ENCODE measurements at regions not wholly inside any gene's neighbourhood (a gene's known extent, or its start where the extent isn't known, plus 50 kb on each side); places are given as distances from the start of the nearest gene placed in this dataset.

DNA sequence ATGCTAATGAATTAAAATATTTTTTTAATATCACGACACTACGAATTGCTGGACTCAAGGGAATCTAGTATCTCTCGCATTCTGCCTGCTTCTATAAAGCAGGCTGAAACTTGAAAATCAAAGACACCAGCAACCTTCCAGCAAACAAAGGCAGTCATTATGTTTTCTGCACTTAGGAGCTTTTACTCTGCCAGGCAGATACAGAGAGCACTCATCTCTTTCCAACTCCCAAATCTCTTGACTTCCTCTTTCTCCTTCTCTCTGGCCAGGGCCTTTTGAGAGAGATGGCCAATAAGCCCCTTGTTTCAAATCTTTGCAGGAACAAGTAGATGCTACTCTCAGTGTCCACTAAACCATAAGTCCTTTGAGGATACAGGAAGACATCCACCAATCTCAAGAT, 95.2 kb upstream of the KLF3 start:
- H3K36me3 Mint-ChIP-seq (ENCODE audit: insufficient read depth), result no peaks in the 10 kb centered on the region
- no peak overlapping the region for H3K4me3 Mint-ChIP-seq
- H3K27ac Mint-ChIP-seq (ENCODE audit: low read depth), result no peak overlapping the region
- no peaks in the 10 kb centered on the region for H3K4me1 Mint-ChIP-seq
- DNase-seq (ENCODE audit: low spot score in 2 of 2), result no peak
- H3K9me3 Mint-ChIP-seq, result no peaks in the 10 kb centered on the region
- no peaks in the 10 kb centered on the region for H3K27me3 Mint-ChIP-seq
- no peak for ATAC-seq (replicated peaks; ENCODE audit: extremely low read depth, poor library complexity, severe bottlenecking)

DNA sequence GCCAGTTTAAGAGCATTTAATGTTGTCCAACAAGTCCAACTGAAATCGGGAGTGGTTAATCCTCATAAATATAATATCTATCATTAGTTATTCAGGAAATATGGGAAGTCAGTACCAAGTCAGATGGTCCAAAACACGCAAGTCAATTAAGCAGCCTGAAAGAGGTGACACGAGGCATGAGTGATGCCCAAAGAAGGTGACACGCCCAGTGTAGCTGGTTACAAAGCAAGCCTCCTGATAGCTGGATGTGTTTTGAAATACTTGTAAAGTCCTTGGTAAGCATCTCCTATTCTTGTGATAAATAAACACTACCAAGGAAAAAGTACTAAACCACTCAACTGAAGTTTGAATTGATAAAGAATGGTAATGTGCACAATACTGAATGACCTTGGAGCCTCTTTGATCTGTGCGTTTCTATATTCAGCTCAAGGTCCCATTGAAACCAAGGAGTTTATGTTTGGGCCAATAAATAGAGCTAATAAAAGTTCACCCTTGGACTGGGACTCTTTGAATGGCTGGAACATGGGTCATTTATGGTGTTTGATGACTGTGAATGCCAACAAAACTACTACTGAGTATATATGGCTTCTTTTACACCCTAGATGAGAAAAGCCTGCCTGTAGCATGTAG, 93.2 kb upstream of the KLF3 start:
- DNase-seq (ENCODE audit: low spot score in 2 of 2), result no peak
- H3K36me3 Mint-ChIP-seq (ENCODE audit: insufficient read depth), result no peaks in the 10 kb centered on the region
- no peak overlapping the region for H3K4me3 Mint-ChIP-seq
- no peak for ATAC-seq (replicated peaks; ENCODE audit: extremely low read depth, poor library complexity, severe bottlenecking)
- H3K9me3 Mint-ChIP-seq, result no peaks in the 10 kb centered on the region
- no peaks in the 10 kb centered on the region for H3K27me3 Mint-ChIP-seq
- H3K27ac Mint-ChIP-seq (ENCODE audit: low read depth), result no peak overlapping the region
- H3K4me1 Mint-ChIP-seq, result no peaks in the 10 kb centered on the region

DNA sequence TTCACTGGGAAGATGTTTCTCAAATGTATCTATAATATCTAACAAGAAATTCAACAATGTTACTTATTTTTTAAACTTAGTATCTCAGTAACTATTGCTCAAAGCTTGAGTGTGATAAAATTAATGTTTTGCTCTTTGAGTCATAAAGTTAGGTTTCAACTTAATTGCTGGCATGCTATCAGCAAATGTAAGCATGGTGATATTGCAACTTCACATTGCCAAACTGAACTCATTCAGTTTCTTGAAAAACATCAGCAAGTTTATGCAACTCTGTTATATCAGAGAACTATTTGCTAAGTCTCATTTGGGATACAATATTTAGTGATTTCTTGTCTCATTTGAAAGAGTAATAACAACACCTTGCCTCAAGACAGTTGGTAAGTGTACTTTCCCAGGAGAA, 91.2 kb upstream of the KLF3 start:
- no peaks in the 10 kb centered on the region for H3K36me3 Mint-ChIP-seq (ENCODE audit: insufficient read depth)
- H3K4me3 Mint-ChIP-seq, result no peak overlapping the region
- no peaks in the 10 kb centered on the region for H3K9me3 Mint-ChIP-seq
- H3K4me1 Mint-ChIP-seq, result no peaks in the 10 kb centered on the region
- DNase-seq (ENCODE audit: low spot score in 2 of 2) (no peak), ATAC-seq (replicated peaks; ENCODE audit: extremely low read depth, poor library complexity, severe bottlenecking) (no peak)
- no peaks in the 10 kb centered on the region for H3K27me3 Mint-ChIP-seq
- no peak overlapping the region for H3K27ac Mint-ChIP-seq (ENCODE audit: low read depth)

- ATAC-seq (replicated peaks; ENCODE audit: extremely low read depth, poor library complexity, severe bottlenecking), result no peak
Observed at GRCh38 chr4:38574559-38575333, 89.3 kb upstream of the KLF3 start.

GRCh38 chr4:38576767-38577166, 87.2 kb upstream of the KLF3 start:
- DNase-seq (ENCODE audit: low spot score in 2 of 2) (no peak), ATAC-seq (replicated peaks; ENCODE audit: extremely low read depth, poor library complexity, severe bottlenecking) (no peak)
- H3K9me3 Mint-ChIP-seq, result no peaks in the 10 kb centered on the region
- H3K4me3 Mint-ChIP-seq, result no peak overlapping the region
- no peak overlapping the region for H3K27ac Mint-ChIP-seq (ENCODE audit: low read depth)
- no peaks in the 10 kb centered on the region for H3K36me3 Mint-ChIP-seq (ENCODE audit: insufficient read depth)
- no peaks in the 10 kb centered on the region for H3K27me3 Mint-ChIP-seq
- no peaks in the 10 kb centered on the region for H3K4me1 Mint-ChIP-seq

More at GRCh38 chr4:38574559-38575333, 89.3 kb upstream of the KLF3 start:
- Mint-ChIP-seq H3K9me3 (no peaks in the 10 kb centered on the region), H3K4me1 (no peaks in the 10 kb centered on the region), H3K27ac (ENCODE audit: low read depth) (no peak overlapping the region), H3K4me3 (no peak overlapping the region), H3K27me3 (no peaks in the 10 kb centered on the region), H3K36me3 (ENCODE audit: insufficient read depth) (no peaks in the 10 kb centered on the region)
- DNase-seq (ENCODE audit: low spot score in 2 of 2), result no peak

- DNase-seq (ENCODE audit: low spot score in 2 of 2) (no peak), ATAC-seq (replicated peaks; ENCODE audit: extremely low read depth, poor library complexity, severe bottlenecking) (no peak)
- Mint-ChIP-seq H3K9me3 (no peaks in the 10 kb centered on the region), H3K36me3 (ENCODE audit: insufficient read depth) (no peaks in the 10 kb centered on the region), H3K4me3 (no peak overlapping the region), H3K27me3 (no peaks in the 10 kb centered on the region), H3K27ac (ENCODE audit: low read depth) (no peak overlapping the region), H3K4me1 (no peaks in the 10 kb centered on the region)
Observed at GRCh38 chr4:38577462-38577861, 86.5 kb upstream of the KLF3 start.

- Mint-ChIP-seq H3K36me3 (ENCODE audit: insufficient read depth) (no peaks in the 10 kb centered on the region), H3K9me3 (no peaks in the 10 kb centered on the region), H3K27ac (ENCODE audit: low read depth) (no peak overlapping the region), H3K27me3 (no peaks in the 10 kb centered on the region), H3K4me3 (no peak overlapping the region), H3K4me1 (peaks cover 13% of the 10 kb centered on the region)
- ATAC-seq (replicated peaks; ENCODE audit: extremely low read depth, poor library complexity, severe bottlenecking), result no peak
- no peak for DNase-seq (ENCODE audit: low spot score in 2 of 2)
Observed at GRCh38 chr4:38581426-38582106, 82.4 kb upstream of the KLF3 start.

- H3K27ac Mint-ChIP-seq (ENCODE audit: low read depth), result no peak overlapping the region
- H3K27me3 Mint-ChIP-seq, result no peaks in the 10 kb centered on the region
- ATAC-seq (replicated peaks; ENCODE audit: extremely low read depth, poor library complexity, severe bottlenecking) (no peak), DNase-seq (ENCODE audit: low spot score in 2 of 2) (no peak)
- H3K36me3 Mint-ChIP-seq (ENCODE audit: insufficient read depth), result no peaks in the 10 kb centered on the region
- no peak overlapping the region for H3K4me3 Mint-ChIP-seq
- no peaks in the 10 kb centered on the region for H3K9me3 Mint-ChIP-seq
- H3K4me1 Mint-ChIP-seq, result peaks cover 16% of the 10 kb centered on the region
Observed at GRCh38 chr4:38582445-38582844, 81.6 kb upstream of the KLF3 start.

- DNase-seq (ENCODE audit: low spot score in 2 of 2) (no peak), ATAC-seq (replicated peaks; ENCODE audit: extremely low read depth, poor library complexity, severe bottlenecking) (peak; percentile 67)
- Mint-ChIP-seq H3K27me3 (no peaks in the 10 kb centered on the region), H3K36me3 (ENCODE audit: insufficient read depth) (no peaks in the 10 kb centered on the region), H3K9me3 (peaks cover 3% of the 10 kb centered on the region), H3K4me1 (peaks cover 16% of the 10 kb centered on the region), H3K4me3 (peak overlapping the region; percentile 5), H3K27ac (ENCODE audit: low read depth) (peak overlapping the region; percentile 2)
Observed at GRCh38 chr4:38582889-38583470, 81.0 kb upstream of the KLF3 start.

DNA sequence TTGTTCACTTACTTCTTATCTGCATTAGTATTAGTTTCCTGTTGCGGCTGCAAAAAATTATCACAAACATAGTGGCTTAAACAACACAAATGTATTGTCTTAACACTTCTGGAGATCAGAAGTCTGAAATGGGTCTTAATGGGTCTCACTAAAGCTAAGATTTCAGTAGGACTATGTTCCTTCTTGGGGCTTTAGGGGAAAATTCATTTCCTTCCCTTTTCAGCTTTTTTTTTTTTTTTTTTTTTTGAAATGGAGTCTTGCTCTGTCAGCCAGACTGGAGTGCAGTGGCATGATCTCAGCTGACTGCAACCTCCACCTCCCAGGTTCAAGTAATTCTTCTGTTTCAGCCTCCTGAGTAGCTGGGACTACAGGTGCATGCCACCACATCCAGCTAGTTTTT, 78.1 kb upstream of the KLF3 start:
- Mint-ChIP-seq H3K4me3 (no peak overlapping the region), H3K9me3 (peaks cover 6% of the 10 kb centered on the region), H3K36me3 (ENCODE audit: insufficient read depth) (no peaks in the 10 kb centered on the region), H3K4me1 (peaks cover 16% of the 10 kb centered on the region), H3K27ac (ENCODE audit: low read depth) (no peak overlapping the region), H3K27me3 (no peaks in the 10 kb centered on the region)
- DNase-seq (ENCODE audit: low spot score in 2 of 2) (no peak), ATAC-seq (replicated peaks; ENCODE audit: extremely low read depth, poor library complexity, severe bottlenecking) (no peak)

DNA sequence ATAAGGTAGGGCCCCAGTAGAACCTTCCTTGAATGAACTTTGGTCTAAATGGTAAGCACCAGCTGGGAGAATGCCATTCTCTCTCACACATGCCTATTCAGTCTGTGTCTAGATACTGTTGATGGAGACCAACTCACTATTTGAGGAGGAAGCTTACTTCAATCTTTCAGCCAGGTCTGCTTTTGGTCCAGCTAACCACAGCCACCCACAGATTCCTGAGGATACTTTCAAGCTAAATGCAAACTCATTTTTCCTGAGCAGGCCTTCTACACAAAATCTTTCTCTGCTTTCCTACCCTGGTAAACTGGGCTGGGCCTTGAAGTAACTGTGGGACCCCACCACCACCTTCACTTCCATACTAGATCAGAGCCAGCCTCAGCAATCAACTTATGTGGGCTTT, 76.9 kb upstream of the KLF3 start:
- no peak overlapping the region for H3K27ac Mint-ChIP-seq (ENCODE audit: low read depth)
- no peaks in the 10 kb centered on the region for H3K36me3 Mint-ChIP-seq (ENCODE audit: insufficient read depth)
- peaks cover 16% of the 10 kb centered on the region for H3K4me1 Mint-ChIP-seq
- ATAC-seq (replicated peaks; ENCODE audit: extremely low read depth, poor library complexity, severe bottlenecking) (no peak), DNase-seq (ENCODE audit: low spot score in 2 of 2) (no peak)
- no peaks in the 10 kb centered on the region for H3K27me3 Mint-ChIP-seq
- H3K4me3 Mint-ChIP-seq, result no peak overlapping the region
- peaks cover 10% of the 10 kb centered on the region for H3K9me3 Mint-ChIP-seq

DNA sequence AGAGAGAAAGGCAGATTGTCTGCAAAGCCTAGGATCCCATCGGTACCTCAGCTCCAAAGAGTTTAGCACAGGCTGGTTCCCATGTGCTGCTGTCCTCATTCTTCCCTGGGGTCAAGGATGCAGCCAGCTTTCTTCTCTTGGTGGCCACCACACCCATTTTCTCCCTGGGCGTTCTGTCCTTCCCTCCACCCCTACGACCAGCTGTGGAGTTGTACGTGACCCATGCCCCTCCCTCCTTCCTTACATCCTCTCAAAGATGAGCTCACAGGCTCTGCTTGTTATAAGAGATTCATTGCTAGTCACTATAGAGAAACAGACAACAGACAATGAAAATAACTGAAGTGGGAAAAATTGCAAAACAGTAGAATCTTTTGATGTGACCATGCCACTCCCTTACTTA, 74.0 kb upstream of the KLF3 start:
- ATAC-seq (replicated peaks; ENCODE audit: extremely low read depth, poor library complexity, severe bottlenecking) (no peak), DNase-seq (ENCODE audit: low spot score in 2 of 2) (no peak)
- Mint-ChIP-seq H3K9me3 (peaks cover 10% of the 10 kb centered on the region), H3K36me3 (ENCODE audit: insufficient read depth) (no peaks in the 10 kb centered on the region), H3K27me3 (no peaks in the 10 kb centered on the region), H3K4me1 (peaks cover 7% of the 10 kb centered on the region), H3K4me3 (no peak overlapping the region), H3K27ac (ENCODE audit: low read depth) (no peak overlapping the region)
